AG10803 (cell line): ENCODE measurements at regions not wholly inside any gene's neighbourhood (a gene's known extent, or its start where the extent isn't known, plus 50 kb on each side); places are given as distances from the start of the nearest gene placed in this dataset.
A peak's percentile ranks its signal among the peaks of the same experiment; 100 is the strongest.
"Not testable (repeated sequence)": the region's sequence is repeated elsewhere in the genome, so short reads cannot be mapped to it uniquely, and the experiment has no call there.

ENCODE experiments used
- DNase-seq: peaks from one replicate; pipeline ENCODE4 v3.0.0; 2010; ENCODE audit warnings: low read depth
- H3K4me3 ChIP-seq: 2 replicates; pipeline ENCODE4 v1.5.1; 2011; ENCODE audit warnings: mild to moderate bottlenecking, low read length, control low read depth
- TF ChIP-seq, protein P1 (sequence below): conservative IDR thresholded peaks from 2 replicates; pipeline ENCODE4 v1.5.1; 2011; ENCODE audit warnings: mild to moderate bottlenecking, low read length, control low read depth, inconsistent platforms

GRCh38 chr3:15989419-15989818 lies 185.1 kb upstream of the GALNT15 start:
- peak; percentile 73 for DNase-seq
- no peak overlapping the region for H3K4me3 ChIP-seq
- TF ChIP-seq, protein P1, sequence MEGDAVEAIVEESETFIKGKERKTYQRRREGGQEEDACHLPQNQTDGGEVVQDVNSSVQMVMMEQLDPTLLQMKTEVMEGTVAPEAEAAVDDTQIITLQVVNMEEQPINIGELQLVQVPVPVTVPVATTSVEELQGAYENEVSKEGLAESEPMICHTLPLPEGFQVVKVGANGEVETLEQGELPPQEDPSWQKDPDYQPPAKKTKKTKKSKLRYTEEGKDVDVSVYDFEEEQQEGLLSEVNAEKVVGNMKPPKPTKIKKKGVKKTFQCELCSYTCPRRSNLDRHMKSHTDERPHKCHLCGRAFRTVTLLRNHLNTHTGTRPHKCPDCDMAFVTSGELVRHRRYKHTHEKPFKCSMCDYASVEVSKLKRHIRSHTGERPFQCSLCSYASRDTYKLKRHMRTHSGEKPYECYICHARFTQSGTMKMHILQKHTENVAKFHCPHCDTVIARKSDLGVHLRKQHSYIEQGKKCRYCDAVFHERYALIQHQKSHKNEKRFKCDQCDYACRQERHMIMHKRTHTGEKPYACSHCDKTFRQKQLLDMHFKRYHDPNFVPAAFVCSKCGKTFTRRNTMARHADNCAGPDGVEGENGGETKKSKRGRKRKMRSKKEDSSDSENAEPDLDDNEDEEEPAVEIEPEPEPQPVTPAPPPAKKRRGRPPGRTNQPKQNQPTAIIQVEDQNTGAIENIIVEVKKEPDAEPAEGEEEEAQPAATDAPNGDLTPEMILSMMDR = peak; percentile 45

DNA sequence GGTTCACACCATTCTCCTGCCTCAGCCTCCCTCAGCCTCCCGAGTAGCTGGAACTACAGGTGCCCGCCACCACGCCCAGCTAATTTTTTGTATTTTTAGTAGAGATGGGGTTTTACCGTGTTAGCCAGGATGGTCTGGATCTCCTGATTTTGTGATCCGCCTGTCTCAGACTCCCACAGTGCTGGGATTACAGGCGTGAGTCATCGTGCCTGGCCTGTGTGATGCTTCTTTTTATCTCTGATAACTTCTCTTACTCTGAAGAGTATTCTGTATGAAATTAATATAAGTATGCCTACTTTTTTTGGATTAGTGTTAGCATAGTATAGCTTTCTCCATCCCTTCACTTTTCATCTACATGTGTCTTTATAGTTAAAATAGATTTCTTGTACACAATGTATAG lies 180.8 kb upstream of the GALNT15 start:
- DNase-seq, H3K4me3 ChIP-seq: not testable (repeated sequence)

- not testable (repeated sequence) for H3K4me3 ChIP-seq, DNase-seq
Measured at GRCh38 chr3:15996496-15996895, 178.0 kb upstream of the GALNT15 start.

- no peak overlapping the region for H3K4me3 ChIP-seq
- TF ChIP-seq, protein P1 = no peak
- no peak for DNase-seq
Measured at GRCh38 chr3:15997274-15997943, 177.1 kb upstream of the GALNT15 start.

- TF ChIP-seq, protein P1 = no peak
- no peak overlapping the region for H3K4me3 ChIP-seq
- DNase-seq = no peak
Measured at GRCh38 chr3:15998911-15999310, 175.6 kb upstream of the GALNT15 start.

GRCh38 chr3:16004812-16005211 lies 169.7 kb upstream of the GALNT15 start:
- TF ChIP-seq, protein P1 = no peak

GRCh38 chr3:16011376-16011775 lies 163.1 kb upstream of the GALNT15 start:
- H3K4me3 ChIP-seq = no peak overlapping the region
- no peak for DNase-seq

More at GRCh38 chr3:16004812-16005211, 169.7 kb upstream of the GALNT15 start:
- H3K4me3 ChIP-seq = no peak overlapping the region
- DNase-seq = no peak

GRCh38 chr3:16012086-16012485 lies 162.4 kb upstream of the GALNT15 start:
- peak; percentile 67 for DNase-seq
- H3K4me3 ChIP-seq = no peak overlapping the region
- TF ChIP-seq, protein P1 = no peak

More at GRCh38 chr3:16011376-16011775, 163.1 kb upstream of the GALNT15 start:
- TF ChIP-seq, protein P1 = no peak
